D341Med (cell line): ENCODE measurements at regions not wholly inside any gene's neighbourhood (a gene's known extent, or its start where the extent isn't known, plus 50 kb on each side); places are given as distances from the start of the nearest gene placed in this dataset.
"Not testable (repeated sequence)": the region's sequence is repeated elsewhere in the genome, so short reads cannot be mapped to it uniquely, and the experiment has no call there.

ENCODE experiments used
- DNase-seq: peaks from one replicate; pipeline ENCODE4 v3.0.0; 2012; ENCODE audit warnings: low spot score

- no peak for DNase-seq
Observed at GRCh38 chr9:104326912-104327311, 177.2 kb upstream of the OR13F1 start.

DNA sequence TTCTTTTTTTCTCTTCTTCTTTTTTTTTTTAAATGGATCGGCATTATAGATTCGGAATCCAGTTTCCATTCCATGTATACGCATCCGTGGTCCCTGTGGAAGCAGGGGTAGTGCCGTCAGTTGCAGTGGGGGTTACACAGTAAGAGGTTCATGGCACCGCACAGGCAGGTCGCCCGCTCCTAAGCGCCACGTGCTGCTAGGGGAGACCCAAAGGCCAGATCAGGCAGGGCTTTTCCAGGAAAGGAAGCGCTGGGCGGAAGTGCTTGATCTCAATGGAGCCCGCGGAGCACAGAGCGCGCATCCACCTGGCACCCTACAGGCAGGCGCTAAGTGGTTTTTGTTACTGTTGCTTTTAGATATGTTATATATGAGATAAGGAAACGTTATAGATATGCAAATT lies 174.8 kb upstream of the OR13F1 start:
- DNase-seq, result no peak

DNA sequence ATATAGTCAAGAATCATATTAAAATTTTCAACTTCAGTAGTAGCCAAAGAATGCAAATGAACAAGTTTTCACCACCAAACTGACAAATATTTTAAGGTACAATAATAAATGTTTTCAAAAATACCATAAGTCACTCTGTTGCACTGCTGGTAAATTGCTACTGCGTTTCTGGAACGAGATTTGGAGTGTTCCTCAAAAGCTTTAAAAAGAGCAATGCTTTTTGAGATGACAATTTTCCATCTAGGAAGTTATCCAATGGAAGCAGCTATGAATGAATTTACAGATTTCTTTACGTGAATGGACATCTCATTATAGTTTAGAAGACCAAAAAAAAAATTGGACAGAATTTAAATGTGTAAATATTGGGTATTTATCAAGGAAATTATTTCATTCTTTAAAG lies 173.2 kb upstream of the OR13F1 start:
- no peak for DNase-seq

DNA sequence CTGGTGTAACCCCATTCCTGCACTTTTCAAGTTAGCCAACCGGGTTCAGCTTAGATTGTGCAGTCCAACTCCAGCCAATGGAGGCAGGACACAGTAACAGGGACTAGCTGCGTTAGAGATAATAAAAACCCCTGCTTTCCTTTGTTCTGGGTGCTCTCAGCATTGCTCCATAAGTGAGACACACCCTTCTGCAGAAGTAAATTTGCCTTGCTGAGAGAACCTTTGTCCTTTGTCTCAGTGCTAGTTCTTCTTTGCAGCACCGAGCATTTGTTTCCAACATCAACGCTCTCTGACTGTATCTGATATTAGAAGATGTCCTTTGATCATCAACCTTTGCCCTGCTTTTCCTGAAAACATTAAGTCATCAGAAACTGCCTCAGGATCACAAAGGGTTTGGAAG lies 169.5 kb upstream of the OR13F1 start:
- DNase-seq, result no peak

GRCh38 chr9:104339692-104340091 lies 164.4 kb upstream of the OR13F1 start:
- DNase-seq, result no peak

- DNase-seq, result no peak
Observed at GRCh38 chr9:104342552-104342951, 161.5 kb upstream of the OR13F1 start.

GRCh38 chr9:104345061-104345460 lies 159.0 kb upstream of the OR13F1 start:
- no peak for DNase-seq

GRCh38 chr9:104350541-104350940 lies 153.5 kb upstream of the OR13F1 start:
- no peak for DNase-seq

- no peak for DNase-seq
Observed at GRCh38 chr9:104351726-104352125, 152.3 kb upstream of the OR13F1 start.

- no peak for DNase-seq
Observed at GRCh38 chr9:104361207-104361606, 142.9 kb upstream of the OR13F1 start.

GRCh38 chr9:104362912-104363472 lies 141.1 kb upstream of the OR13F1 start:
- DNase-seq, result no peak

GRCh38 chr9:104367507-104367906 lies 136.6 kb upstream of the OR13F1 start:
- DNase-seq, result no peak

DNA sequence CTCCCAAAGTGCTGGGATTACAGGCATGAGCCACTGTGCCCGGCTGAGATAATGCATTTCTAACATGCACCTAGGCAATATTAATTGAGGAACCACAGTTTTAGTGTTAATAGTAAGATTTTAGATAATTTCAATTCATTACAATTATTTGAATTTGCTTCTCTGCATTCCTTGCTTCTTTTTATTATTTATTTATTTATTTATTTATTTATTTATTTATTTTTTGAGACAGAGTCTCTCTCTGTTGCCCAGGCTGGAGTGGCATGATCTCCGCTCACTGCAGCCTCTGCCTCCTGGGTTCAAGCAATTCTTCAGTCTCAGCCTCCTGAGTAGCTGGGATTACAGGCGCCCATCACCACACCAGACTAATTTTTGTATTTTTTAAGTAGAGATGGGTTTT lies 135.7 kb upstream of the OR13F1 start:
- DNase-seq, result not testable (repeated sequence)

- DNase-seq, result peak; percentile 53
Observed at GRCh38 chr9:104374711-104375110, 129.4 kb upstream of the OR13F1 start.

DNA sequence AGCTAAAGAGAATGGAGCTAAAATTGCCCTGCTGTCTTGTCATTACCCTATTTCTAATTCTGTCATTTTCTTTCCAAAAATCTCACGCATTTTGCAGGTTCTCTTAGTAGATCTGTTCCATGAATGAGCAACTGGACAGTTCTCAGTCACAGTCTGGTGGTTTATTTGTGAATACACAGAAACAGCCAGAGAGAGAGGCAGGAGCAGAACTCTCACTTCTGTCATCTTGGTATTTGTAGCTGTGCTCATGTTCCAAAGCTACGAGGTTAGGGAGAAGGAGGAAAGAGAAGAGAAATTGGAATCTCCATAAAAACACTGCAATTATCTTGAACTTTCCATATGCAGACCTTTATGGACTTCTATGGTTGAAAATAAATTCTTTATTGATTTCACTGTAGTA lies 118.0 kb upstream of the OR13F1 start:
- no peak for DNase-seq

- peak; percentile 57 for DNase-seq
Observed at GRCh38 chr9:104386425-104387069, 117.5 kb upstream of the OR13F1 start.

GRCh38 chr9:104388071-104388470 lies 116.0 kb upstream of the OR13F1 start:
- no peak for DNase-seq

GRCh38 chr9:104389341-104389740 lies 114.7 kb upstream of the OR13F1 start:
- DNase-seq, result no peak

- DNase-seq, result not testable (repeated sequence)
Observed at GRCh38 chr9:104394901-104395300, 109.2 kb upstream of the OR13F1 start.

- no peak for DNase-seq
Observed at GRCh38 chr9:104412238-104412637, 91.8 kb upstream of the OR13F1 start.

GRCh38 chr9:104416470-104416869 lies 87.6 kb upstream of the OR13F1 start:
- no peak for DNase-seq

DNA sequence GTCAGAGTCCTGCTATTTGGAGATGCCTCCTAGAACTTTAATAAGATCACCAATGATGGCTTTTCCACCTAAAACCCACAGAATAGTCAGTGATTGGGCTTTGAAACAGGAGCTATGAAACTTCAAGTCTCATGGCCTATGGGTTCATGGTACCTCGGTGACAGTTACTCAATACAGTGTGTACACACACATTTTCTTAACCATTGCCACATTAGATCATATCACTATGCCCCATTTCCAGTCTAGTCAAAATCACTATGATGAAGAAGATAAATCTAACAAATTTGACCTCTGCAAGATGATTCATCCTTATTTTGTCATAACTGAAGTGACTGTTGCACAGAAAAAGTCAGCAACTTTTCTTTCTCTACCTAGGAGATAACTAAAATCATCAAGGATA lies 86.8 kb upstream of the OR13F1 start:
- no peak for DNase-seq

DNA sequence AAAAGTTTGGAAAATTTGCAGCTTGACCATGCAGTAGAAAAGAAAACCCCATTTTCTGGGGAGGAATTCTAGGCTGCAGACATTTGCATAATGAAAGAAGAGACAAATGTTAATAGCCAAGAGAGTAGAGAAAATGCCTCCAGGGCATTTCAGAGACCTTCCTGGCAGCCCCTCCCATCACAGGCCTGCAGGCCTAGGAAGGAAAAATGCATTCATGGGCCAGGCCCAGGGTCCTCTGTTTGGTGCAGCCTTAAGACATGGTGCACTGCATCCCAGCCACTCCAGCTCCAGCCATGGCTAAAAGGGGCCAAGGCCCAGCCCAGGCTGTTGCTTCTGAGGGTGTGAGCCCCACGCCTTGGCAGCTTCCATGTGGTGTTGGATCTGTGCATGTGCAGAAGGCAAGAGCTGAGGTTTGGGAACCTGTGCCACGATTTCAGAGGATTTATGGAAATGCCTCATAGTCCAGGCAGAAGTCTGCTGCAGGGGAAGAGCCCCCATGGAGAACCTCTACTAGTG lies 75.0 kb upstream of the OR13F1 start:
- DNase-seq, result no peak

- DNase-seq, result no peak
Observed at GRCh38 chr9:104435059-104435458, 69.0 kb upstream of the OR13F1 start.
